A673 (cell line): ENCODE measurements at regions not wholly inside any gene's neighbourhood (a gene's known extent, or its start where the extent isn't known, plus 50 kb on each side); places are given as distances from the start of the nearest gene placed in this dataset.

Experiments used
- BruUV-seq: library from RNA; stranded (reverse); fragments of 400-500 nt; replicated peaks from 2 replicates; lab custom pipeline; 2021; lab: Mats Ljungman, UMichigan
- CTCF ChIA-PET: fragments of 300-600 bp; sonication (Branson Sonifier 250); formaldehyde crosslinking; loops from one replicate; lab custom pipeline; 2022; ENCODE audit warnings: antibody characterized with exemption; lab: Charles Lee
- POLR2A ChIA-PET: fragments of 300-600 bp; sonication (Branson Sonifier 250); formaldehyde crosslinking; loops from one replicate; lab custom pipeline; 2022; ENCODE audit warnings: antibody characterized with exemption; ENCODE audit not compliant: low non-redundant PET; lab: Charles Lee
- DNase-seq: peaks from one replicate; pipeline ENCODE4 v3.0.0-alpha.2; 2015; ENCODE audit warnings: low spot score
- H3K27ac ChIP-seq: fragments of 200-600 bp; sonication (generic); 2 replicates; pipeline ENCODE4 v1.5.1; 2016; ENCODE audit warnings: mixed run types, low read depth, mild to moderate bottlenecking, mixed read lengths, antibody characterized with exemption, low read length; ENCODE audit not compliant: poor library complexity, severe bottlenecking
- H3K27me3 ChIP-seq: fragments of 200-600 bp; sonication (generic); replicated peaks from 2 replicates; pipeline ENCODE4 v1.6.1; 2017; ENCODE audit warnings: mixed run types, low read depth, mild to moderate bottlenecking, mixed read lengths, antibody characterized with exemption, low read length; ENCODE audit not compliant: insufficient read depth, poor library complexity
- H3K36me3 ChIP-seq: fragments of 200-600 bp; sonication (generic); 2 replicates; pipeline ENCODE4 v1.6.1; 2016; ENCODE audit warnings: mixed run types, mild to moderate bottlenecking, mixed read lengths, antibody characterized with exemption, low read length; ENCODE audit not compliant: insufficient read depth, poor library complexity, severe bottlenecking
- H3K4me1 ChIP-seq: fragments of 200-600 bp; sonication (generic); 2 replicates; pipeline ENCODE4 v1.6.1; 2017; ENCODE audit warnings: mixed run types, mild to moderate bottlenecking, mixed read lengths, antibody characterized with exemption, low read length; ENCODE audit not compliant: insufficient read depth, poor library complexity, severe bottlenecking
- H3K4me3 ChIP-seq: fragments of 200-600 bp; sonication (generic); 2 replicates; pipeline ENCODE4 v1.5.1; 2016; ENCODE audit warnings: low read depth, mixed run types, mild to moderate bottlenecking, mixed read lengths, low read length; ENCODE audit not compliant: poor library complexity, severe bottlenecking
- H3K9me3 ChIP-seq: fragments of 200-600 bp; sonication (generic); 2 replicates; pipeline ENCODE4 v1.6.1; 2016; ENCODE audit warnings: mixed run types, low read depth, mild to moderate bottlenecking, mixed read lengths, antibody characterized with exemption, low read length; ENCODE audit not compliant: poor library complexity, severe bottlenecking
- CTCF ChIP-seq: fragments of 300-800, 200-600 bp; sonication (generic); conservative IDR thresholded peaks from 2 replicates; pipeline ENCODE4 v1.5.1; 2017; ENCODE audit warnings: low read depth, mild to moderate bottlenecking, antibody characterized with exemption, low read length, moderate library complexity, mixed read lengths
- EZH2 ChIP-seq: fragments of 200-600 bp; sonication (generic); IDR thresholded peaks from 2 replicates; pipeline ENCODE4 v1.6.1; 2017; ENCODE audit warnings: borderline replicate concordance, low read depth, mild to moderate bottlenecking, mixed read lengths, antibody characterized with exemption, low read length; ENCODE audit not compliant: poor library complexity, severe bottlenecking
- intact Hi-C: fragments of 100-400 bp; cut with micrococcal nuclease; formaldehyde crosslinking; loops from one replicate; pipeline ENCODE4 v1.10.0; 2022; ENCODE audit not compliant: unreplicated experiment

DNA sequence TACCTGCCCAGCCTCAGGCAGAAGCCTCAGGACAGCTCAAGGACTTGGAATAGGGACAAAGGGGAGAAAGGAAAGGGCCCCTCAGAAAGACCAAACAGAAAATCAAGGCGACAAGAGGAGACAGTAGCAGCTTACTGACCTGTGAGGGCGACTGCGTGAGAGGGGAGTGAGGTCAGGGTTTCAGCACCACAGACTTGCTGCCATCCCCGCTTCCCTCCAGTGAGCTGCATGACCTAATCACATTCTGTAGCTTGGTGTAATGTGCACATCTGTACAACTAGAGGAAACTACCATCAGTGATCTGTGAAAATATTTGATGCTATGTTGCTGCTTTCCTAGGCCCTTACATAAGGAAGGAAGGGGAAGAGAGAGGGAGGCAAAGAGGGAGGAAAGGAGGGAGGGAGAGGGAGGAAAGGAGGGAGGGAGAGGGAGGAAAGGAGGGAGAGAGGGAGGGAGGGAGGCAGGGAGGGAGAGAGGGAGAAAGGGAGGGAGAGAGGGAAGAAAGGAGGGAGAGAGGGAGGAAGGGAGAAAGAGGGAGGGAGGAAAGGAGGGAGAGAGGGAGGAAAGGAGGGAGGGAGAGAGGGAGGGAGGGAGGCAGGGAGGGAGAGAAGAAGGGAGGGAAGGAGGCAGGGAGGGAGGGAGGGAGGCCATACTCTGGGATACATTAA is 404.9 kb upstream of the CDH5 start:
- Histone ChIP-seq H3K27ac (no peak overlapping the region), H3K9me3 (no peaks in the 10 kb centered on the region), H3K36me3 (no peaks in the 10 kb centered on the region), H3K27me3 (no peaks in the 10 kb centered on the region), H3K4me3 (no peak overlapping the region), H3K4me1 (no peaks in the 10 kb centered on the region)
- intact Hi-C loops: no loop called here
- CTCF ChIA-PET: no interaction called here
- no TSS peak for BruUV-seq
- POLR2A ChIA-PET: no interaction called here
- no peak for DNase-seq
- no peak for TF ChIP-seq EZH2
- TF ChIP-seq CTCF: no peak

DNA sequence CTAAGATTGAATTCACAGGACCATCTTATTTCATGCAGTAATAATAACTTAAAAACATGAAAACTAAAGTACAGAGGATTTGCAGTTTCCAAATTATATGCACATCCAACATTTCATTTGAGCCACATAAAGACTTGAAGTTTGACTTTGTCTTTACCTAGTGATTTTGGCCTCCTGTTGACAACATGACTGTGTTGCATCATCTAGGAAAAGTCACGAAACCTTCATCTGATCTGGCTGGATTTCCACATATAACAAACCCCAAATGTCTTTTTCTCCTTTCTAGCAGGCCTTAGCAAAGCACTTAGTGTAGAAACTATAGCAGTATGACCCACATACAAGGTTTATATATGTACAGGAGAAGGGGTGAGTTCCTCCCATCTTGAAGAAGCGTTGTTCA is 406.5 kb upstream of the CDH5 start:
- H3K4me3 ChIP-seq: no peak overlapping the region
- DNase-seq: no peak
- CTCF ChIA-PET: no interaction called here
- no peak overlapping the region for H3K27ac ChIP-seq
- no peaks in the 10 kb centered on the region for H3K9me3 ChIP-seq
- no peaks in the 10 kb centered on the region for H3K27me3 ChIP-seq
- intact Hi-C loops: no loop called here
- H3K36me3 ChIP-seq: no peaks in the 10 kb centered on the region
- no peak for TF ChIP-seq CTCF
- TF ChIP-seq EZH2: no peak
- POLR2A ChIA-PET: no interaction called here
- no peaks in the 10 kb centered on the region for H3K4me1 ChIP-seq
- no TSS peak for BruUV-seq

DNA sequence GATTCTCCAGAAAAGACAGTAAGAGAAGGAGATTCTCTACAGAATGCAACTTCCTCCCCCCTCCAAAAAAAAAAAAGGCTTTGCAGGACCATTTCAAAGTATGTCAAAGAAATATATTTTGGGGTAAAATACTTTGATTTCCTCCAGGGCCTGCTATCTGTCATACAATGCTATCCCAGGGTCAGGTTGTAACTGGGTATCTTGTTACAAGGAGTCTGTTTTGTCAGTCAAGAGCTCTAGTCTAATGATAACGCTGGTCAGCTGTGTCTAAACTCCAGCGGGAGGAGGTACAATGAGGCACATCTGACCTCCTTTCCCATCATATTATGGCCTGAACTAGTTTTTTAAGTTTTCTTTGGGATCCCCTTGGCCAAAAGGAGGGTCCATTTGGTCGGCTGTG is 408.4 kb upstream of the CDH5 start:
- BruUV-seq: no TSS peak
- Histone ChIP-seq H3K9me3 (no peaks in the 10 kb centered on the region), H3K27ac (no peak overlapping the region), H3K4me1 (no peaks in the 10 kb centered on the region), H3K27me3 (no peaks in the 10 kb centered on the region), H3K36me3 (no peaks in the 10 kb centered on the region), H3K4me3 (no peak overlapping the region)
- TF ChIP-seq EZH2 (no peak), CTCF (no peak)
- POLR2A ChIA-PET: no interaction called here
- no peak for DNase-seq
- CTCF ChIA-PET: no interaction called here
- intact Hi-C loops: no loop called here
